Transverse colon (tissue), 4 donors: ENCODE measurements at regions not wholly inside any gene's neighbourhood (a gene's known extent, or its start where the extent isn't known, plus 50 kb on each side); places are given as distances from the start of the nearest gene placed in this dataset.

ENCODE experiments used
- CTCF ChIP-seq, 5 experiments: fragments of 200-600 bp in 3 of 5; fragments of 450-650 bp in 2 of 5; sonication (generic) in 3 of 5; IDR thresholded peaks; 1 replicate in 2 of 5; 2 replicates in 3 of 5; pipeline ENCODE4 v1.5.1; 2016 to 2017; ENCODE audit warnings: antibody characterized with exemption in 5 of 5, inconsistent platforms in 3 of 5, mild to moderate bottlenecking in 2 of 5, moderate library complexity in 1 of 5
- EP300 ChIP-seq: sonication (generic); formaldehyde crosslinking; IDR thresholded peaks from one replicate; pipeline ENCODE4 v1.6.1; 2017; ENCODE audit warnings: antibody characterized with exemption, low read depth
- POLR2A ChIP-seq: fragments of 450-650 bp; IDR thresholded peaks from one replicate; pipeline ENCODE4 v1.6.1; 2016; ENCODE audit warnings: antibody characterized with exemption, mild to moderate bottlenecking, moderate library complexity
- POLR2AphosphoS5 ChIP-seq, 3 donors: sonication (generic); formaldehyde crosslinking; IDR thresholded peaks; one replicate each; pipeline ENCODE4 v1.6.1; 2016; ENCODE audit warnings: antibody characterized with exemption in 3 of 3

GRCh38 chr5:173429489-173430150 is 101.4 kb upstream of the STC2 start:
- TF ChIP-seq CTCF (IDR thresholded peaks at IDR 0.05): no peak
- TF ChIP-seq POLR2A: no peak
- TF ChIP-seq EP300: no peak
- no peak for TF ChIP-seq POLR2AphosphoS5 (IDR thresholded peaks at IDR 0.05)
